HAP-1 (cell line): ENCODE measurements at regions not wholly inside any gene's neighbourhood (a gene's known extent, or its start where the extent isn't known, plus 50 kb on each side); places are given as distances from the start of the nearest gene placed in this dataset.

Experiments used
- DNase-seq, 2 experiments: peaks; one replicate each; pipeline ENCODE4 v3.0.0-alpha.2; 2016 to 2020; ENCODE audit warnings: low spot score in 2 of 2
- H3K27me3 ChIP-seq: fragments of 250-450 bp; sonication (Bioruptor Pico); 2 replicates; pipeline ENCODE4 v1.5.1; 2020; ENCODE audit warnings: low read depth, mild to moderate bottlenecking, moderate library complexity
- H3K36me3 ChIP-seq: fragments of 250-450 bp; sonication (Bioruptor Pico); replicated peaks from 2 replicates; pipeline ENCODE4 v1.5.1; 2020; ENCODE audit warnings: mild to moderate bottlenecking
- H3K4me1 ChIP-seq: fragments of 250-450 bp; sonication (Bioruptor Pico); 2 replicates; pipeline ENCODE4 v1.5.1; 2020; ENCODE audit warnings: mild to moderate bottlenecking
- H3K4me3 ChIP-seq: fragments of 250-450 bp; sonication (Bioruptor Pico); 2 replicates; pipeline ENCODE4 v1.5.1; 2020; ENCODE audit warnings: mild to moderate bottlenecking, moderate library complexity
- H3K9me3 ChIP-seq: fragments of 250-450 bp; sonication (Bioruptor Pico); 2 replicates; pipeline ENCODE4 v1.5.1; 2020; ENCODE audit warnings: mild to moderate bottlenecking, moderate library complexity
- in situ Hi-C: fragments of 300-500 bp; cut with MboI; formaldehyde crosslinking; loops from 3 replicates; pipeline ENCODE4 v1.14.3; 2020; ENCODE audit warnings: low sequenced_read_pairs, inconsistent platforms, mixed read lengths

DNA sequence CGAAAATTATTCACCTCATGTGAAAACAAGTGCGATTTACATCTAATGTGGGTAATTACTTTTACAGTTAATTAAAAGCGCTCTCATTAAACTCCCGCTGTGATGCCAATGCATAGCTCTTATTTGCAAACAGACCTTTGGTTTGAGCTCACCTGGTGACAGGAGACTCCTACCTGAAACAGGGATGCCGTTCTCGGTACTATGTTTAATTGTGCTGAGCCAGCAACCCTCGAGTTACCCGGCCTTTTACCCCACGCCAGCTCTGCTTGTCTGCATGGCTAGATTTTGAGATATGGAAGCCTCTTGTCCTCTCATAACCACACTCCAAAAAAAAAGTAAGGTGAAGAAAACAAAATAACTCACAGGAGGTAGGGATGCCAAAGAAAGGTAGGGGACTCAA lies 690.4 kb upstream of the RBFOX1 start:
- no peaks in the 10 kb centered on the region for H3K36me3 ChIP-seq
- no peak for DNase-seq
- in situ Hi-C loops, result loop anchor here (25.0 kb wide), 1 partner anchor 1405 kb away; no protein-coding TSS in a partner anchor
- H3K4me3 ChIP-seq, result no peak overlapping the region
- no peaks in the 10 kb centered on the region for H3K9me3 ChIP-seq
- no peaks in the 10 kb centered on the region for H3K27me3 ChIP-seq
- H3K4me1 ChIP-seq, result no peaks in the 10 kb centered on the region

DNA sequence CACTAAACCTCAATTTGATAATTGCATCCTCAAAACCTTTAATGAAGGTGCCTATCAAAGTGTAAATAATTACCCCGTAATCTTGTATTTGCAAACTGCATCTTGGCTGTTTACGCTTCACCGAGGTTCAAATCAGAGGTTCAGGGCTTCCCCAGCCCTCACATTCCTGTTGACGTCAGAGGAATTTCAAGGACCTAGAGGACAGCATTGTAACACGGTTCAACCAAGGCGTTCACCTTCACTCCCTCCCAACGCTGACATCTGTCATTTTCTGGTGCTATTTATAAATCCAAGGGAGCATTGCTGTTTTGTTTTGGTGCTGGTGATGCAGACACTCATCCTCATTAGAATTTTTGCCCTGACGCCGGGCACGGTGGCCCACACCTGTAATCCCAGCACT lies 691.6 kb upstream of the RBFOX1 start:
- in situ Hi-C loops, result loop anchor here (25.0 kb wide), 1 partner anchor 1404 kb away; no protein-coding TSS in a partner anchor

DNA sequence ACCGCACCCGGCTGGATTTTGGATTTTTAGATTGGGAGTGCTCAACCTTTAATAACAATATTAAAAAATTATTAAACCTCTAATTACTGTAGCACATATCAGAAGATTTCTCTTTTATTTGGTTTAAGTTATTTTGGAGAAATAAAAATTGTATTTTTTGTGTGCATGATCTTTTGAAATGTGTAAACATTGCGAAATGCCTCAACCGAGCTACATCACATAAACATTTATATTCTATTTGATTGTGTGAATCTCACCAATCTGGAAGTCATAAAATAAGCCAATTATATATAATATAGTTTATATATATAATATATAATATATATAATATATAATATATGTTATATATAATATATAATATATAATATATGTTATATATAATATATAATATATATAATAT lies 696.2 kb upstream of the RBFOX1 start:
- no peak for DNase-seq
- Histone ChIP-seq H3K4me1 (no peaks in the 10 kb centered on the region), H3K27me3 (no peaks in the 10 kb centered on the region), H3K36me3 (no peaks in the 10 kb centered on the region), H3K9me3 (no peaks in the 10 kb centered on the region), H3K4me3 (no peak overlapping the region)
- in situ Hi-C loops, result loop anchor here (25.0 kb wide), 1 partner anchor 1399 kb away; no protein-coding TSS in a partner anchor

More for the DNA sequence above, 691.6 kb upstream of the RBFOX1 start:
- H3K36me3 ChIP-seq, result no peaks in the 10 kb centered on the region
- no peaks in the 10 kb centered on the region for H3K27me3 ChIP-seq
- no peaks in the 10 kb centered on the region for H3K4me1 ChIP-seq
- DNase-seq, result no peak
- no peaks in the 10 kb centered on the region for H3K9me3 ChIP-seq
- no peak overlapping the region for H3K4me3 ChIP-seq

DNA sequence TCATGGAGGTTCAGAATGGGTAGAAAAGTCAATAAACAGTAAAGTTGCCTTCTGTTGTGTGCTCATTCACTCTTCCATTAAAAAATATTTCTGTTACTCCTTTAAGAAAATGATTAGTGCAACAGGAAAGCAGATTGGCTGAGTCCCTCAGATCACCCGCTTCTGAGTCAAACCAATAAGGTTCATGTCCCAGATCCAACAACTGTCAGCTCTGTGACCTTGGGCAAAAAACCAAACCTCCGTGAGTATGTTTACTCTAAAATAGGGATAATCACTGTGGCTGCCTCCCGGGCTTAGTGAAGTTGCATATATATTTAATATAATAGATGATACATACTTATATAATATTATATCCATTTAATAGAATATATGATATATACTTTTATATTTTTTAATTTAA lies 698.5 kb upstream of the RBFOX1 start:
- in situ Hi-C loops, result loop anchor here (25.0 kb wide), 1 partner anchor 1397 kb away; no protein-coding TSS in a partner anchor
- H3K27me3 ChIP-seq, result no peaks in the 10 kb centered on the region
- no peaks in the 10 kb centered on the region for H3K4me1 ChIP-seq
- H3K9me3 ChIP-seq, result no peaks in the 10 kb centered on the region
- no peak overlapping the region for H3K4me3 ChIP-seq
- H3K36me3 ChIP-seq, result no peaks in the 10 kb centered on the region
- DNase-seq, result no peak

DNA sequence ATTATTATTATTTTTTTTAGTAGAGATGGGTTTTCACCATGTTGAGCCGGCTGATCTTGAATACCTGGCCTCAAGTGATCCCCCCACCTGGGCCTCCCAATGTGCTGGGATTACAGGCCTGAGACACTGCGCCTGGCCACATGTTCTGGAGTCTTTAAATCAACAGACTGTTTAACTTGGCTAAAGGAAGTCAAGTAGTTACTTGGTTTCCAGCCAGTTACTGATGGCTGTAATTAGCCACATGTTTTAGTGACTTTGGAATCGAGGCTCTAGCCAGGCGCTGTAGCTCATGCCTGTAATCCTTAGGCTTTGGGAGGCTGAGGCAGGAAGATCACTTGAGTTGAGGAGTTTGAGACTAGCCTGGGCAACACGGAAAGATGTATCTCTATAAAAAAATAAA lies 699.2 kb upstream of the RBFOX1 start:
- Histone ChIP-seq H3K36me3 (no peaks in the 10 kb centered on the region), H3K4me1 (no peaks in the 10 kb centered on the region), H3K9me3 (no peaks in the 10 kb centered on the region), H3K27me3 (no peaks in the 10 kb centered on the region), H3K4me3 (no peak overlapping the region)
- DNase-seq, result no peak
- in situ Hi-C loops, result loop anchor here (25.0 kb wide), 1 partner anchor 1396 kb away; no protein-coding TSS in a partner anchor

DNA sequence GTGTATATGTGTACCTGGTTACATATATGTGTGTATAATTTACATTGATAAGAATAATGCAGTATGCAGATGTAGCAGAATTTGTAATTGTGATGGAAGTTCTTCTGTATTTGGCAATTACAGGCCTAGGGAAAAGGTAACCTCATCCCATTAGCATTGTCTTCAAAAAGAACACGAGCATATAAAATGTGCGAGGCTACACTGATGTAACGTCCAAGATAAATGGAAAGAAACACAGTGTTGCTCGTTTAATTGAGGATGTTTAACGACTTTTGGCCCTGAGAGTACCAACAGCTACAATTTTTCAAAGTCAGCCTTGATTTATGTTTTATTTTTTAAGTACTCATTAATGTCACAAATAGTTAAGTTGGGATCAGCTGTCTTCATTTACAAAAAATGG lies 703.5 kb upstream of the RBFOX1 start:
- DNase-seq, result no peak
- Histone ChIP-seq H3K27me3 (no peaks in the 10 kb centered on the region), H3K4me1 (no peaks in the 10 kb centered on the region), H3K4me3 (no peak overlapping the region), H3K36me3 (no peaks in the 10 kb centered on the region), H3K9me3 (no peaks in the 10 kb centered on the region)
- in situ Hi-C loops, result loop anchor here (25.0 kb wide), 1 partner anchor 1392 kb away; no protein-coding TSS in a partner anchor

DNA sequence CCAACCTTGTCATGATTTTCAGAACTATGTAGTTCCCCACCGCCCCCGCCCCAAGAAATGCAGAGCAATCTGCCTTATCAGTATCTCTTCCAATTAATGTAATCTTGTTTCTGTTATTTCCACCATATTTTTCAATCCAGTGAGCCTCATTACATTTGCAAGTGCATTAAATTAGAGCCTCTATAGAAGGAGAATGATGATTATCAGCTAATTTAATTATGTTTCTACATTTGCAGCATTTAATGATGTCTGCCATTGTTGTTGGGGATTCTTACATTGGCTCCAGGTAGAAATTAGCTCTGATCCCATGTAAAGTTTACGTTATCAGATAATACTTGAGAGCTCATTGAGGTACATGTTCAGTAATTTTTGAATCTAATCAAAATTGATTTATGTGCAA lies 707.0 kb upstream of the RBFOX1 start:
- Histone ChIP-seq H3K4me3 (no peak overlapping the region), H3K9me3 (no peaks in the 10 kb centered on the region), H3K36me3 (no peaks in the 10 kb centered on the region), H3K27me3 (no peaks in the 10 kb centered on the region), H3K4me1 (no peaks in the 10 kb centered on the region)
- in situ Hi-C loops, result loop anchor here (25.0 kb wide), 1 partner anchor 1388 kb away; no protein-coding TSS in a partner anchor
- no peak for DNase-seq

DNA sequence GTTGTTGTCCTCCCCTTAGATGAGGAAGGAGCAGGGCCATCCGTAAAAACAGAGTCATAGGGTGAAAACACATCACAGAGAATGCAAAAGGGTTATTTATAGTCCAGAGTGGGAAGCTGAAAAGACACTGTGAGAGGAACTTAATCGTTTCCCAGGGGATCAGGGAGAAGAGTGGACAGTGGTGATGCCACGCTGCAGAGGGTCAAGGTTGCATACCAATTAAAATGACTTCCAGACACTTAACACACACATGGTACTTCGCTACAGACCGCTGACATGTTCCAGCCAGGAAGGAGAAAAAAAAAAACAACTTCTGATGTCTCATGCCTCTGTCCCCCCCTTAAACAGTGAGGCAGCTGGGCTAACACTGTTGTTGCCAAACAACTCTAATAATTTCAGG lies 713.8 kb upstream of the RBFOX1 start:
- Histone ChIP-seq H3K4me1 (no peaks in the 10 kb centered on the region), H3K9me3 (no peaks in the 10 kb centered on the region; the same call in 1 of the 2 replicates), H3K4me3 (no peak overlapping the region), H3K27me3 (no peaks in the 10 kb centered on the region), H3K36me3 (no peaks in the 10 kb centered on the region)
- DNase-seq, result no peak
- in situ Hi-C loops, result no loop called here

DNA sequence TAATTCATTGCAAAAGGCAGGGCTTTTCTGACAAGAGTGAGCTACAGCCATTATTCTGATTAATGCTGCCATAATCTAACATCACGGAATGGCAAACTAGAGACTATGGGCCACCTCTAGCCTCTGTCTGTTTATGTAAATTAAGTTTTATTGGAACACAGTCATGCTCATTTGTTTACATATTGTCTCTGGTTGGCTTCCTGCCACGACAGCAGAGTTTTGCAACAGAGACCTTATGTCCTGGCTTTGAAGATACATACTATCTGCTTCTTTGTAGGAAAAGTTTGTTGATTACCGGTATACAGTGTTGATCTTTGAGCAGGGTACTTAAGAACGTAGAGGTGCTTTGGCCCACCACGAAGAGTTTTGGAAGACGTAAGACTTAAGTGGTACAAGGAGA lies 715.9 kb upstream of the RBFOX1 start:
- H3K4me1 ChIP-seq, result no peaks in the 10 kb centered on the region
- in situ Hi-C loops, result no loop called here
- no peak for DNase-seq
- no peaks in the 10 kb centered on the region for H3K27me3 ChIP-seq
- no peaks in the 10 kb centered on the region for H3K36me3 ChIP-seq
- H3K4me3 ChIP-seq, result no peak overlapping the region
- no peaks in the 10 kb centered on the region; the same call in 1 of the 2 replicates for H3K9me3 ChIP-seq

DNA sequence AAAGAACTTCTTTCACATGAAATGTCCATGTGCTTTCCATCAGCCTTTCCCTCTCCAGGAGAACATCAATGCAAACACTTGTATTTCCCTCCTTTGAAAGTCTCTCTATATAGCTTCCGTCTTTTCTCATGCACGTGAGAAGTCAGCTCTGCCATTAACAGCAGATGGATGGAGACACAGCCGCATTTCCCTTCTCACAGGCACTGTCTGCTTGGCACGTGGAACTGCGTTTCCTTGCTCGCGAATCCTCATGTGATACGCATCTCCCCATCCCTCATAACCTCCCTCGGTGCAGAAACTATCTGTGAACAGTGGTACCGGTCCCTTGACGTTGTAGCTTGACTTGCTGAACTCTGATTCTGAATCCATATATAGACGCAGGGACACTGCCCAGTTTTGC lies 717.0 kb upstream of the RBFOX1 start:
- Histone ChIP-seq H3K36me3 (no peaks in the 10 kb centered on the region), H3K9me3 (no peaks in the 10 kb centered on the region; the same call in 1 of the 2 replicates), H3K27me3 (no peaks in the 10 kb centered on the region), H3K4me3 (no peak overlapping the region), H3K4me1 (no peaks in the 10 kb centered on the region)
- no peak for DNase-seq
- in situ Hi-C loops, result no loop called here

DNA sequence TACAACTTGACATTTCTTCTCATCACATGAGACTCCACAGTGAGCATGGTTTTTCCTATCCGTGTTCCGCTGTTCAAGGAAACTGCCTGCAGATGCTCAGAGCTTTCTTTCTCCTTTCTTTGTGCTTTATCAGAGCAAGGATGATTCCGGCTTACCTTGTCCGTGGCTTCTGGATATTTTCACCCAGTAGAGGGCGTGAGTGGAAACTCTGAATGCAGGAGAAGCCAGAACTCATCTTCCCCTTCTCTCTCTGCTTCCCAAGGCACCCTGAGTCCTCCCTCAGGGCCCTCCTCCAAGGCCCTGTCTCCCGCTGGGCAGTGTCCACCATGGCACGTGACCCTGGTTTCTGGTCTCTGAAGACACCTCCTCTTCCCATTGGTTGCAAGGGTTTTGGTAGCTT lies 721.1 kb upstream of the RBFOX1 start:
- Histone ChIP-seq H3K36me3 (no peaks in the 10 kb centered on the region), H3K4me3 (no peak overlapping the region), H3K27me3 (no peaks in the 10 kb centered on the region), H3K4me1 (no peaks in the 10 kb centered on the region), H3K9me3 (no peaks in the 10 kb centered on the region)
- DNase-seq, result no peak
- in situ Hi-C loops, result no loop called here

DNA sequence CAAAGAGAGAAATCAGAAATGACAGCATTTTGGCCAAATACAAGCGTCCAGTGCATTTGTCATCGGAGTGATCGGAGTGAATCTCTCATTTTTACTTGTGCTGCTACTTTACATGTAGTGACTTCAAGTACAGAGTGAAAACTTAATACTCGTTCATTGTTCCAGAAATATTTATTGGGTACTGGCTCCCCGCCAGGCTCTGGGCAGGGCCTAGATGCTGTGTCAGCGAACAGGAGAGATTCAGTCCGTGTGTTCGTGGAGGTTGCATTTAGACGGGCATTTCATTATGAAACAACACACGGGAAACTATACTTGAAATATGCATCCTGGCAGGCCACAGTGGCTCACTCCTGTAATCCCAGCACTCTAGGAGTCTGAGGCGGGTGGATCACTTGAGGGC lies 727.2 kb upstream of the RBFOX1 start:
- no peaks in the 10 kb centered on the region for H3K36me3 ChIP-seq
- H3K9me3 ChIP-seq, result no peaks in the 10 kb centered on the region
- no peaks in the 10 kb centered on the region for H3K27me3 ChIP-seq
- in situ Hi-C loops, result no loop called here
- no peak overlapping the region for H3K4me3 ChIP-seq
- no peak for DNase-seq
- H3K4me1 ChIP-seq, result no peaks in the 10 kb centered on the region

DNA sequence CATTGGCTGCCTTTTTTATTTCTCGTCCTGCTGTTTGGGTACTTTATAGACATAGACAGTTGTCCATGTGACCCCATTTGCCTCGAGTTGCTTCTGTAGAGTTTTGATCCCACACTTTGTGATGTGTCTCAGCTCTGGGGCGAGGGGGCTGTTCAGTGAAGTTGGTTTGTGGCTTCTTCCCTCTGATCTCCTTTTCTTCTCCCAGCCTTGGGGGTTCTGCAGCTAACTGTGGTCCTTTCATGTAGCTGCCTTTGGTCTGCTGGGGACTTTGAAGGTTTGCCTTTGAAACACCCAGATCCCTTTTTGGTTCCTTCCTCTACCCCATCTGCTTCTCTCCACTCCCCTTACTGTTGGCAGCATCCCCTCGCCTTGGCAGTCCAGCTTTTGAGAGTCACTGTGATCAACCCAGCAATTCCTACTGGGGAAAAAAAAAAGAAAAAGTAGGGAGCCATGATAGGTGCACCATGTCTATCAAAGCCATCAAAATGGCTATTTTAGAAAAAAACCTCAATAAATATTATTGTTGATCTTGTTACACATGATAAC lies 728.8 kb upstream of the RBFOX1 start:
- no peaks in the 10 kb centered on the region for H3K27me3 ChIP-seq
- no peaks in the 10 kb centered on the region for H3K4me1 ChIP-seq
- no peaks in the 10 kb centered on the region for H3K9me3 ChIP-seq
- H3K36me3 ChIP-seq, result no peaks in the 10 kb centered on the region
- H3K4me3 ChIP-seq, result no peak overlapping the region
- DNase-seq, result no peak
- in situ Hi-C loops, result no loop called here

DNA sequence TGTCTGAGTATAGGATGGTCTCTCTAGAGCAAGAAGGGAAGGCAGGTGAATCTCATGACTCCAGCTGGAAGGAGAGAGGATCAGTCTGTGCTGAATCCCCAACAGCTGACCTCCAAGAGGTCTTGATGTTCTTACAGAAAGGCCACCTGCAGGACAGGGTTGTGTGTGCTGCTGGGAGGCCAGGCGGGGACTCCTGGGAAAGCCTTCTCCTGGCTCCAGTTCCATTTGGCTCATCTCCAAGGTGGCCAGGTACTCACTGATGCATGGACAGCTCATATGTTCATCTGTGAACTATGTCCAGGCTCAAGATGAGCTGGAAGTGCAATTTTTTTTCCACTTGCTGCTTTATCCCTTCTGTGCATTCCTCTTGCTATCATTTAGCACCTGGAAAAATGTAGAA lies 730.2 kb upstream of the RBFOX1 start:
- in situ Hi-C loops, result no loop called here
- H3K4me3 ChIP-seq, result no peak overlapping the region
- no peaks in the 10 kb centered on the region for H3K36me3 ChIP-seq
- no peaks in the 10 kb centered on the region for H3K27me3 ChIP-seq
- DNase-seq, result no peak
- no peaks in the 10 kb centered on the region for H3K4me1 ChIP-seq
- no peaks in the 10 kb centered on the region for H3K9me3 ChIP-seq

DNA sequence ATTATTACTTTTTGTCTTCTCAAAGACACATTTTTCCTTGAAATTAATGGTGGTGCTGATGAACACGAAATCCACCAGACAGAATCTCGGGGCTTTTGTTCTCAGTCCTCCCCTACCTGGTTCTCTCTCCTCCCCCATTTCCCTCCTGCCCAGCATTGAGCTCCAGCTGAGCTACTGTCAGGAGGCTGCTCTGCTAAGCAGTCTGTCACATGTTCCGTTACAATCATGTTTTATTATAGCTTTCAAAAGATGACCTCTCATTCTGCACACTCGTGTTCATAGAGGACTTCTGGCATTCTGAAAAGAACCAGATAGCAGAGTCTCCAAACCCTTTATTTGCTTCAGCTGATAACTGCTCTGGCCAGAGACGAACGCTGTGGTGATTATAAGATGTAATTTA lies 732.5 kb upstream of the RBFOX1 start:
- H3K4me3 ChIP-seq, result no peak overlapping the region
- no peak for DNase-seq
- no peaks in the 10 kb centered on the region for H3K27me3 ChIP-seq
- in situ Hi-C loops, result no loop called here
- no peaks in the 10 kb centered on the region for H3K36me3 ChIP-seq
- no peaks in the 10 kb centered on the region for H3K9me3 ChIP-seq
- no peaks in the 10 kb centered on the region for H3K4me1 ChIP-seq
